MV-4-11 (cell line): ENCODE measurements at regions not wholly inside any gene's neighbourhood (a gene's known extent, or its start where the extent isn't known, plus 50 kb on each side); places are given as distances from the start of the nearest gene placed in this dataset.
"Not testable (repeated sequence)": the region's sequence is repeated elsewhere in the genome, so short reads cannot be mapped to it uniquely, and the experiment has no call there.

ENCODE experiments used
- DNase-seq: peaks from one replicate; lab custom pipeline; 2025; lab: John Stamatoyannopoulos, UW

DNA sequence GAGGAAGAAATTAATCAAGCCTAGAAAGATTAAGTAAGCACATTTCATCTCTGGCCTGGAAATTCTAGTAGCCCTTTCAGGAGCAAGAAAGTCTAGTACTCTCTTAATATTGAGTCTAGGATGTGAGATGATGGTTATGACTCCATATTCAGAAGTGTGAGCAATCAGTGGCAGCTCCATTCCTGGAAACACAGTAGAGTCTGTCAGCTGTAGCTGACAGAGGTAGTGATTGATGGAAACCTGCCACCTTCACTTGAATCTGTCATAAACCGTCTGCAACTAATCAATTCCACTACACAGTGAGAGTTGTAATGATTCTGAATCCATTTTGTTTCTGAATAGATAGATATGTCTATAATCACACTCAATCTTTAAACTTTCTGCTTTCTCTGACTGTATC is 635.1 kb downstream of the IRS1 start:
- no peak for DNase-seq

DNA sequence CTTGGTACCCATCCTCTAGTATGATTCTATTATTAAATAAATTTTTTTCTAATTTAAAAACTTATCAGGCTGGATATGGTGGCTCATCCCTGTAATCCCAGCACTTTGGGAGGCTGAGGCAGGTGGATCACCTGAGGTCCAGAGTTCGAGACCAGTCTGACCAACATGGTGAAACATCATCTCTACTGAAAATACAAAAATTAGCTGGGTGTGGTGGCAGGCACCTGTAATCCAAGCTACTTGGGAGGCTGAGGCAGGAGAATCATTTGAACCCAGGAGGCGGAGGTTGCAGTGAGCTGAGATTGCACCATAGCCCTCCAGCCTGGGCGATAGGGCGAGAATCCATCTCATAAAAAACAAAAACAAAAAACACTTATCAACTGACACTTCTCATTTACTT is 639.0 kb downstream of the IRS1 start:
- DNase-seq: not testable (repeated sequence)

DNA sequence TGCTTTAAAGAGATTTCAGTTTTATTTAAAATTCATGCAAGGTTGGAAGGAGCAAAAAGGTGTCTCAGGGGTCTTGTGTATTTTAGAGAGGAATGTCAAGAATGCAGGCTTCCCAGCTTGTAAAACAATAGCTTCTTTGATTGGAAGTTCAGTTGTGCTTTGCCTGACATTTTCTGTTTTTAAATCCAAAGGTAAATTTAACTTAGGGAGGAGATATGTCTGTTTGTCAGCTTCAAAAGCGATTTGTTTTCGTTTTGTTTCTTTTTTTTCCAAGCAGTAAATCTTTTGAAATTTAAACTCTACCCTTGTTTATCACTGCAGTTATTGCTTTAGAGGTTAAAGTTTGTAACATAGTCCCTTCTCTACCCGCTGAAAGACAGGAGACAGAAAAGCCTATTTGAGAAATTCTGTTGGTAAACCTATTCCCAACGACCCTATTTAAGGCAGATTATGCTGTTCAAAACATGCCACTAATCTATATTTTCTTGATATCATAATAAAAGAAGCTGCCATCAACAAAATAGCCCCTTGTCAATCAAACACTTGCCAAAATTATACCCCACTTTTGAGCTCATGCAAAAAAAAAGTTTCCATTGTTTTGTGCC is 639.6 kb downstream of the IRS1 start:
- DNase-seq: no peak

DNA sequence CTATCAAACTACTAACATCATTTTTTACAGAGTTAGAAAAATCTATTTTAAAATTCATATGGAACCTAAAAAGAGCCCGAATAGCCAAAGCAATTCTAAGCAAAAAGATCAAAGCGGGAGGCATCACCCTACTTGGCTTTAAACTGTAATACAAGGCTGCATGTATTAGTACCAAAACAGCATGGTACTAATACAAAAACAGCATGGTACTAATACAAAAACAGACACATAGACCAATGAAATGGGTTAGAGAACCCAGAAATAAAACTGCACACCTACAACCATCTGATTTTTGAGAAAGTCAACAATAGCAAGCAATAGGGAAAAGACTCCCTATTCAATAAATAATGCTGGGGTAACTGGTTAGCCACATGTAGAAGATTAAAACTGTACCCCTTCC is 640.7 kb downstream of the IRS1 start:
- no peak for DNase-seq

DNA sequence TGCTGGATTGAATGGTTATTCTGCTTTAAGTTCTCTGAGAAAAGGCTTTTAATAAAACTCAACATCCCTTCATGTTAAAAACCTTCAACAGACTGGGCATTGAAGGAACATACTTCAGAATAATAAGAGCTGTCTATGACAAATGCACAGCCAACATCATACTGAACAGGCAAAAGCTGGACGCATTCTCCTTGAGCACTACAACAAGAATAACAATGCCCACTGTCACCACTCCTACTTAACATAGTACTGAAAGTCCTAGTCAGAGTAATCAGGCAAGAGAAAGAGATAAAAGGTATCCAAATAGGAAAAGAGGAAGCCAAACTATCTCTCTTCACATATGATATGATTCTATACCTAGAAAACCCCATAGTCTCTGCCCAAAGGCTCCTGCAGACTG is 641.4 kb downstream of the IRS1 start:
- DNase-seq: no peak

DNA sequence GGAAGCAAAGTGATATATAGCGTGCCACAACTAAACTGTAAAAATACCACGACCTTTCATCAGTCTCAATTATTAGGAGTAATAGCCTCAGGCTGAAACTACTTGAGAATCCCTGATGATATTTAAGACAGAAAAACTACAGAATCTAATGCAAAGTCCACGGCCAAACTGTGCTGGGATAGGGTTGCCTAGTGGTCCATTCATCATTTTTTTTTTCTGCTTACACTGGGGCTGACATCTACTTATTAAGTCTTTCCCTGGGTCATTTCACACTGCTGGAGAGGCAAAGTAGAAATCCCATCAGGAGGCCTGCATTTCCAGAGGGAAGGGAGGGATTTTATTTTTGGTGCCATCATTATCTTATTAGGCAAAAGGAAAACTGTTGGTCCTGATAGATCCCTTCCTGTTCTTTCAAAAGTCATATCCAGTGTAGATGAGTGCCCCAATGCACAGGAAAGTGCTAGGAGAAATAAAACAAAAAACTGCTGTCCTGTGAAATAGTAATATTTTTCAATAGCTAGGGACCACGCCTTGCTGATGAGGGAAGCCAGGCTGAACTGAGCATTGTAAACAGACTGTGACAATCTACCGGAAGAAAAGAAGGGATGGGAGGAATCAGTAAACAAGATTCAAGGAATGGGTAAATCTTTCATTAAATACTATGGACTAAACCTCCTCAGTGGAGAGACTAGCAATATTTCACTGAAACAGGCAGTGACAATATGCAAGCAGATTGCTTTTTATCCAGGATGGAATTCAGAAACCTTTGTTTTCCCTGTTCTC is 644.3 kb downstream of the IRS1 start:
- no peak for DNase-seq

DNA sequence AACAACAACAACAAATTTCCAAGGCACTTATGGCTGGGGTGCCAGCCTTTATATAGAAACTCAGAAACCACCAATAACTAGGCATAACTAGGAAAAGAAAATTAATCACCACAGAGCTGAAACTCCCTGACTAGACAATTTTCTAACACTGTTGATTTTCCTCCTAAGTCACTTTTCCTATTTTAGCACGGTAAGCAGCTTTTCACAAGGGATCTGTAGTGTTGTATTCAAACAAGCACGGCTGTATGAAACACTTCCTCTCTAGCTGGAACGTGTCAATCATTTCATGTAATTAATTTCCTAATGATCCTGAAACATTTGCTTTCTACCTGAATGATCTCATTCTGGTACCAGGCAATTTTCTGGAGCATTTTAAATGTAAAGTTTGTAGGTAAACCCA is 645.0 kb downstream of the IRS1 start:
- no peak for DNase-seq

DNA sequence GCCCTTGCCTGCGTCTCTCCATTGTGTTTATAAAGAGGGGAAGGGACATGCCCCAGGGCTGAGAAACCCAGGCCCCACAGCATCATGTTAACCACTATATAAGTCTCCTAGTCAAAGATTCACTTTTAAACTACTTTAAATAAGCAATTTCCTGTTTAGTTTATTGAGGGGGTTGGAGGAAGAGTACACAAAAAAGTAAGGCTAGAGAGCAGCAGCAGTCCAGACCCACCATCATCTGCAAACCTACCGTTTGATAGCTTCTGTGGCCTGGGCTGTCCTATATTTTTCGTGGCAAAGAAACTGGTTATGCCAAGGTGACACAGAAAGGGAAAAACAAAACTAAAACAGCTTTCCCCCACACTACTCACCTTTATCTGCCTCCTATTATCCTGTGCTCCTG is 646.1 kb downstream of the IRS1 start:
- DNase-seq: no peak

DNA sequence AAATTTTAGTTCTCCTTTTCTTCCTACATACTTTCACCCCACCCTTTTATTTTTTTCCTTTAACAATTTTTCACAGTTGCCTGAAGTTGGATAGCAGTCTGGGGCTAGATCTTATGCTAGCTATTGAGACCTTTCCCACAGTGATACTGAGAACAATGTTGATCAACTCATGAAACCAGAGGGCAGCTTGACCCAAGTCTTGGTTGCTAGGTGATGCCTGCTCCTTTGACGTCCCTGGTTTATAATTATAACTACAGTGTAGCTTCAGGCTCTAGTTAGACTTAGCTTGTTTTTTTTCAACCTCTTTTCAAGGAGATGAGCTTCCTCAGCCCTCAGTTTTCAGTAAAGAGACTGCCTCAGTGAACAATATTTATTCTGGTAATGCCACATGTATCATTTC is 648.5 kb downstream of the IRS1 start:
- no peak for DNase-seq

DNA sequence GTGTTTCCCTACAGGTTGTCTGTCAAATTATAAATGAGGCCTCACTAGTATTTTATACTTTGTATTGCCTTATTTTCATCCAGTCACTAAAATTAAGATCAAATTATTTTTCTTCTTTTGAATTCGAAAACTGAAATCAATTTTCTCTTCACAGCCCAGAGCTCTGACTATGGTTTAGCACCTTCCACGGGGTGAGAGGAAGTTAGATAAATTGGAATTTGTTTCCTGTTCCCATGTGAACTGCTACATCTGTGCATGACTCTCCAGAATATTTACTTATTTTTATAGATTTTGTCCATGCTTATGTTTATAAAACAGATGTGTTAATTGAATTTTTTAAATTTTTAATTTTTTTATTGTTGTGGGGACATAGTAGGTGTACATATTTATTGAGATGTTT is 656.5 kb downstream of the IRS1 start:
- DNase-seq: no peak

DNA sequence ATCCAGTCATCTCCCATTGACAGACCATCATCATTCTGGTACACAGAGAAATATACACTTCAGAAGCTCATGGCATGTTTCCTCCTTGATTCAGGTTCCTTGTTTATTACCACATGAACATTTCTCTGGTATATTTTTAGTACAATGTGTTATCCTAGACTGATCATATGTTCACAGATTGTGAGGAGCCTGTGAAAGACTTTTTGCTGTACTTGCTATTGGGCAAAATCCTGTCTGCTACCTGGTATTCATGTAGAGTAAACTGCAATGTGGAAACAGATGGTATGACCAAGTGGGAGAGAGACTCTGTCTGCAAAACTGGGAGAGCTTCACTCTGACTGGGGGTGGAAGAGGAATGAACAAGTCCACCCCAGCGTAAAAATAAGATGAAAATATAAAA is 657.2 kb downstream of the IRS1 start:
- DNase-seq: no peak

DNA sequence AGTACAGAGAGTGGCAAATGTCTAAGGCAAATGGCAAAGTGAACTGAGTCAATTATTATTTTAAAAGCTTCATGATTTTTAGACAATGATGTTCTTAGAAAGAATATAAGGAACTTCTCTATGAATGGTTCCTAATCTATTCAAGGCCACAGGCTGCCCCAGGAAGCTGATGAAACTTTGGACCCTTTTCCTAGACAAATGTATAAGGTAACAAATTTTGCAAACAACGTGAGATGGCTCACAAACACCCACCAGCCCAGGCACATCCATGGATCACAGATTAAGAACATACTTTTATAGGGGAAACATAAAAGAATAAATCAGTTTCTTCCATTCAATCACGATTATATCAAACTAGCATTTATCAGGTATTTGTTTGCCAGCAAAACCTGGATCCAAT is 659.0 kb downstream of the IRS1 start:
- no peak for DNase-seq

DNA sequence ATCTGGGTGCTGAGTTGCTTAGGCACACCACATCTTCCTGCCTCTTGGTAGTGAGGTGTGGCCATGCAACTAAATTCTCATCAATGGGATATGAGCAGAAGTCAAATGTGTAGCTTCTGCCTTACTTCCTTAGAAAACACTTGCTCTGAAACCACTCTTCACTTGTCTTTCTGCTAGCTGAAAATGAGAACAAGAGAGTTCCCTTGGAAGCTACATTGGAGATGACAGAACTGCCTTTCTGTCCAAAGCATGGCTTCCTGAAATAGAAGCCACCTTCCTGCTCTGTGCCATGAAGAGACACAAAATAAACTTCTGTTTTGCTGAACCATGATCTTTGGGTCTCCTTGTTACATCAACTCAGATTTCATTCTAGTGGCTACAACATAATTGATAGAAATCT is 659.9 kb downstream of the IRS1 start:
- DNase-seq: peak; percentile 62

DNA sequence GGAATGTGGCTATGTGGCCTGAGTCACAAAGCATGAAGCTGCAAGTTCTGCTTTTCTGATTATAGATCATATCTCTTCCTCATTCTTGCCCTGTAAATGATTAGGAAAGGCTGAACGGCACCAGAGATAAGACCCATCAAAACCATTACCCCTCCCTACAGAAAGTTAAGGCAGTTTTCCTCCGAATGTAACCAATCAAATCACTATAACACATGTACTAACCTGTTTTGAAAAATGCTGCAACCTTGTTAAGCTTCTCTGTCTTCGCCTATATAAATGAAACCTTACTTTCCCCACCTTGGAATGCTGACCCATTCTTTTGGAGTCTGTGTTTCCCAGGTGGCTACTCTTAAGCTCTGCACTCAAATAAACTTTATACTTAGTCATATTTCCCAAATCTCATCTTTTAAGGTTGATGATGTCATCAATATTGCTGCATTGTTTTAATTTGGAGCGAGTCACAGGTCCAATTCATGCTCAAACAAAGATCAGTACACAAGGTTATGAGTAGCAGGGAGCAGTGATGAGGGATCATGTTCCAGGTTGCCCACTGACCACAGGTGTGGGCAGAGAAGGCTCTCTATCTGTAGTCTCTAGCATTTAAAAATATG is 662.3 kb downstream of the IRS1 start:
- peak; percentile 95 for DNase-seq

DNA sequence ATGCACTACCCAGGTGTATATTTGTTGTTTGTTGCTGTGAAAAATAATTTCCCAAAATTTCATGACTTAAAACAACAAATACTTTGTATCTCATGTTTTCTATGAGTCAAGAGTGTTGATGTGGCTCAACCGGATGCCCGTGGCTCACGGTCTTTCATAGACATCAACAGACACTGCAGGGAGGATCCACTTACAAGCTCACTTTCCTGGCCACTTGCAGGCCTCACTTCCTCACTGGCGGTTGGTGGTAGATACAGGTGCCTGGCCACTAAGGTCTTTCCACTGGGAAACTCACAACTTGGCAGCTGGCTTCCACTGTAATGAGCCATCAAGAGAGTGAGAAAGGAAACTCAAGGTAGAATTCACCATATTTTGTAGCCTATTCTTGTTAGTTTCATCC is 662.9 kb downstream of the IRS1 start:
- DNase-seq: peak; percentile 97

DNA sequence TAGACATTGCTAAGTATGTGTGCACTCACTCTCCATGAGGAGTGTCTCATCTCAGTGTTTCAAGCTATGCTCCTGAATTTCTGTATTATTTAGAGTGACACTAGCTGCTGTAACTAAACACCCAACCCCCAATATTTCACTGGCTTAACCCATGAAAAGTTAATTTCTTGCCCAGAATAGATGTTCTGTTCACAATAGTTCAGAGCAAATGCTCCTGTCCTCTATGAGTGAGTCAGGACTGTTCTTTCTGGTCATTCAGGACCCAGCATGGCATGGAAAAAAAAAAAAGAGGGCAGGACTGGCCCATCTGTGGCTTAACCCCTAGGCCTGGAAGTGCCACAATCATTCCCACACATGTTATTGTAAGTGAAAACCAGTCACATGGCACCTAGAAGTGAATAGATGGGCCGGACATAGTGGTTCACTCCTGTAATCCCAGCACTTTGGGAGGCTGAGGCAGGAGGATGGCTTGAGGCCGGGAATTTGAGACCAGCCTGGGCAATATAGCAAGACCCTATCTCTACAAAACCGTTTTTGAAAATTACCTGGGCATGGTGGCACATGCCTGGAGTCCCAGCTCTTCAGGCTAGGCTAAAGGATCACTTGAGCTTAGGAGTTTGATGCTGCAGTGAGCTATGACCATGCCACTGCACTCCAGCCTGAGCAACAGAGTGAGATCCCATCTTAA is 663.6 kb downstream of the IRS1 start:
- DNase-seq: peak; percentile 0

DNA sequence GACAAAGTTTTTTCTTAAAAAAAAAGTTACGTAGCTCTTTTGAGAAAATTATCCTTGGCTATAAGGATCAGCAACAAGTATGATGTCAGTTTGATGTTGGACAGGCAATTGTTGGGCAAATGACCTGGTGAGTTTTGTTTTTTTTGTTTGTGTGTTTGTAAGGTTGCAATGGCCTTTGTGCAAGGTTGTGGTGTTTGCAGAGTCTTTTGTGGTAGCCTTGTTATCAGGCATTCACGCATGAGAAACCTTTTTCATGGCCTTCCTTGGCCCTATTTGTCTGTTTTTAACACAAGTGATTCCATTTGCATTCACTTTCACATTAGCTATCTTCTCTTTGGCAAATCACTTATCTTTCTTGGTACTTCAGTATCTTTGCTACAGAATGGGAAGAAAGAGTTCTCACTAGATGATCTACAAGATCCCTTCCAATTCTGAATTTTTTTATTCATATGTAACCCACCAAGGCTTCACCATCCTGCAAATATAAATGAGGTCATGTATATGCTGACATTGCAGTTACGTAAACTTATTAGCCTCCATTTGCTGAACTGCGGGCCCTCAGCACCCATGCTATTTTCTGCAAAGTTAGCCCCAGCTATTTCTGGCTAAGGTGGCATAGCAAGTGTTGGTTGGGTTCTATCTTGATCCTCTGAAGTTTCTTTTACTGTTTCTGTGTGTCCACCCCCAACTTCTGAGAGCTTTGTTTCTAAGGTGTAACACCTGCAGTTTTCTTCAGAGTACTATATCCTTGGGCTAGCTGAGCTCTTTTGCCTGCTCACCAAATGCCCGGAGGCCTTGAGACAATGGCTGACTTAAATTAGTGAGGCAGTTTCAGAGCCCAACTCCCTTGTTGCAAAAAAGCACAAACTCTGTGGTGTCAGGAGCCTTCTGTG is 667.1 kb downstream of the IRS1 start:
- no peak for DNase-seq

DNA sequence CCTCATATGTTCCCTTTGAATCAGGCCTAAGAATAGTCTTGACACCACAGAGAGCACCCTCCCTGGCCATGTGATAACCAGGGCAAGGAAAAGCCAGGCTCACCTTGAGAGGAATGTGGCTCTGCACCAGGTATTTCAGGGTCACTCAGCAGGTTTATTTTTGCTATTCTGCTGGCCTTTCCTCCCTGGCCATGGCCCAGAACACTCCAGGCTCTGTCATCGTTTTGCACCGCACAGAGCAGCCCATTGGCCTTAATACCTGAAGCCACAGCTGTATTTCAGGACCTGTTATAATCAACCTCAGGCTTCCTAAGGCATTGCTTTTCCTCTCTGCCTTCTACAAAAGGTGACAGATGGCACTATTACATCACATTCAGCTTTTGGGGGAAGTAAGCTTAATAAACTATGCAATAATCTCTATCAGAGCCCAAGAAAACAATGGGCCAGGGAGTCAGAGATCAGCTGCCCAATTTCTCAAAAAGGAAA is 668.3 kb downstream of the IRS1 start:
- DNase-seq: peak; percentile 41

DNA sequence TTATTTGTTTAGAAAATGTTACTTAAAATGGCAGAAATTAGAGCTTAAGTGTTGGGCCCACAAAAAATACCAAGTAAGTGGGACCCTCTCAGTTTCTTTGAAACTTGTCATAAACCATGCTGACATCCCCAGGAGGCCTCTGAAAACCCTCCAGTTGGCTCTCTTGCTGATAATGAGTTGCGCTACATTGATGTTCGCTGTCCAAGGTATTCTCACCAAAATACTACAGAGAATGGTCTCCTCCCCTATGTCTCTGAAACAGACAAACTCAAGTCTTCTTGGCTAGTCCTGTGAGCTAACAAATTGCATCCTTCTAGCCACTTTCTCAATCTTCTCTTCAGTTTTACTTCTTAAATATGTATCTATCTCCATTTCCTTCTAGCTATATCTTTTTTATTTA is 669.4 kb downstream of the IRS1 start:
- peak; percentile 6 for DNase-seq

DNA sequence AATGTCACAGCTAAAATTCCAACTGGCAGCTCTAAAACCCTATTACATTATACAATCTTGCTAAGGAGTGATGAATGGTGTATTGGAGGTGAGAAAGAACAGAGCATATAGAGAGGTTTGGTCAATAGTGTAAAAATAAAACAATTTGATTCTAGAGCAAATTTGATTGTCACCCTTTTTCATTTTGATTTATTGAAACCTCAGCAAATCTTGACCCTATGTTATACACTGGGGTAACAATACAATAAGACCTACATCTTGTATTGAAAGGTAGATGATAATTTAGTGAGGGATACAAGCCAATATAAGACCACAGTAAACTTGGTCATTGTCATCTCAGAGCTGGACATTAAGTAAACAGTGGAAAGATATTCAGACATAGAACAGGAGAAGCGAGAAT is 671.9 kb downstream of the IRS1 start:
- no peak for DNase-seq

DNA sequence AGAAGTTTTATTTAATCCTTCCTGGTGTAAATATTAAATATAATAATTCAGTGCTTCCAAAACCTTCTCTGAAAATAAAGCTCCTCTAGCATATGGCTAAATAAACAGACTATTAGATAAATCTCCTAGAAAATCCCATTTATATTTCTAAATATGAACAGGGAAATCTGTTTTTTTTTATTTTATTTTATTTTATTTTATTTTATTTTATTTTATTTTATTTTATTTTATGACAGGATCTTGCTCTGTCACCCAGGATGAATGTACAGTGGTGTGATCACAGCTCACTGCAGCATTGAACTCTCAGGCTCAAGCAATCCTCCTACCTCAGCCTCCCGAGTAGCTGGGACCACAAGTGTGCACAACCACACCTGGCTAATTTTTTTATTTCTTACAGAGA is 673.5 kb downstream of the IRS1 start:
- no peak for DNase-seq
